WTC11 (cell line): ENCODE measurements at regions not wholly inside any gene's neighbourhood (a gene's known extent, or its start where the extent isn't known, plus 50 kb on each side); places are given as distances from the start of the nearest gene placed in this dataset.

Experiments
- GABPB1 ChIP-seq: sonication (generic); formaldehyde crosslinking; IDR thresholded peaks from 2 replicates; pipeline ENCODE4 v1.8.1; 2023; ENCODE audit warnings: mild to moderate bottlenecking, missing genetic modification reagents
- ZNF317 ChIP-seq: sonication (generic); formaldehyde crosslinking; IDR thresholded peaks from 2 replicates; pipeline ENCODE4 v1.8.1; 2023; ENCODE audit warnings: low read depth, mild to moderate bottlenecking, moderate library complexity, missing genetic modification reagents, borderline replicate concordance
- TF ChIP-seq, protein P1 (sequence below): sonication (generic); formaldehyde crosslinking; IDR thresholded peaks from 2 replicates; pipeline ENCODE4 v1.8.1; 2022; ENCODE audit warnings: low read depth, missing genetic modification reagents, borderline replicate concordance

DNA sequence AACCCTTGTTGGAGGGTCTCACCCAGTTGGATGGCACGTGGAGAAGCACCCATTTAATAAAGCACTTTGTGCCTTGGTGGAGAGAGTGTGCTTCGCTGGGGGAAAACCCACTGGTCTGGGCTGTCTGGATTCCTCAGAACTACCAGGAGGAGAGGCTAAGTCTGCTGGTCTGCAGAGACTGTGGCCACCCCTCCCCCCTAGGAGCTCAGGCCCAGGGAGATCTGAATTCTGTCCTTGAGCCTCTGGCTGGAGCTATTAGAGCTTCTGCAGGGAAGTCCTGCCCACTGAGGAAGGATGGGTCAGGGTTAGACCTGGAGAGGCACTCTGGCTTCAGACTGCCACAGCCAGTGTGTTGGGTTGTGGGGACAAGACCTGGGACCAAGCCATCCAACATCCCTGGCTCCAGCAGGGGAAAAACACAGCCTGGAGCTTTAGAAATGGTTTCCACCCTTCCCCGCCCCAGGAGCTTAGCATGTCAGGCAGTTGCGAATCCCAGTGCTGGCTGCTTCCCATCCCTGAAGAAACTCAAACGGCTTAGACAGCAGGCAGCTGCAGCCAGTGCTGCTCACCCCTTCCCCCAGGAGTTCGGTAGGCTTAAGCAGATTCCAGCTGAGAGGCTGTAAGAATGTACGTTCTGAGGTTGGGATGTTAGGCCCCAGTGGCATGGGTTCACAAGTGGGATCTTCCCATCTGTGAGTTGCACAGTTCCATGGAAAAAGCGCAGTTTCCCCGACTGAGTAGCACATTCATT lies 288.3 kb downstream of the TGFB2 start:
- TF ChIP-seq, protein P1, sequence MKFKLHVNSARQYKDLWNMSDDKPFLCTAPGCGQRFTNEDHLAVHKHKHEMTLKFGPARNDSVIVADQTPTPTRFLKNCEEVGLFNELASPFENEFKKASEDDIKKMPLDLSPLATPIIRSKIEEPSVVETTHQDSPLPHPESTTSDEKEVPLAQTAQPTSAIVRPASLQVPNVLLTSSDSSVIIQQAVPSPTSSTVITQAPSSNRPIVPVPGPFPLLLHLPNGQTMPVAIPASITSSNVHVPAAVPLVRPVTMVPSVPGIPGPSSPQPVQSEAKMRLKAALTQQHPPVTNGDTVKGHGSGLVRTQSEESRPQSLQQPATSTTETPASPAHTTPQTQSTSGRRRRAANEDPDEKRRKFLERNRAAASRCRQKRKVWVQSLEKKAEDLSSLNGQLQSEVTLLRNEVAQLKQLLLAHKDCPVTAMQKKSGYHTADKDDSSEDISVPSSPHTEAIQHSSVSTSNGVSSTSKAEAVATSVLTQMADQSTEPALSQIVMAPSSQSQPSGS (CRISPR knock-in tag): no peak
- TF ChIP-seq GABPB1 (CRISPR knock-in tag) (no peak), ZNF317 (CRISPR knock-in tag) (no peak)
